ENCODE measurements at regions not wholly inside any gene's neighbourhood (a gene's known extent, or its start where the extent isn't known, plus 50 kb on each side); places are given as distances from the start of the nearest gene placed in this dataset.
"Not testable (repeated sequence)": the region's sequence is repeated elsewhere in the genome, so short reads cannot be mapped to it uniquely, and the experiment has no call there.

DNA sequence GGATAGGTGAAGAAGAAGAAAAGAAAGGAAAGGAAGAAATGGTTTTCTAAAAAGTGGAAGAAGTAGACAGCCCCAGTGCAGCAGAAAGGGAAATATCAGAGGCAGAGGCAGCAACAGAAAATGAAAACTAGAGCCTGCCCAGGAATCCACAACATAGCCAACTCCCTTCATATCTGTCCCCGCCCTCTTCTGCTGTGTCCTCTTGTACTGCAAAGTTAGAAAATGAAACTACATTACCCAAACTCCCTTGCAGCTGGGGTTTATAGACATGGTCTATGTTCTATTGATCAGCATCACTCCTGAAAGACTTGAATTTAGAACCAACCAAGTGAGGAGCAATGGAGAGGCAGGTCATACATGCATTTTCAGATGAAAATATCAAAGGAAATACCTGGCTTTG, 200.5 kb upstream of the PHACTR1 start:
- DNase-seq (ENCODE audit: low spot score), result peak; percentile 72

DNA sequence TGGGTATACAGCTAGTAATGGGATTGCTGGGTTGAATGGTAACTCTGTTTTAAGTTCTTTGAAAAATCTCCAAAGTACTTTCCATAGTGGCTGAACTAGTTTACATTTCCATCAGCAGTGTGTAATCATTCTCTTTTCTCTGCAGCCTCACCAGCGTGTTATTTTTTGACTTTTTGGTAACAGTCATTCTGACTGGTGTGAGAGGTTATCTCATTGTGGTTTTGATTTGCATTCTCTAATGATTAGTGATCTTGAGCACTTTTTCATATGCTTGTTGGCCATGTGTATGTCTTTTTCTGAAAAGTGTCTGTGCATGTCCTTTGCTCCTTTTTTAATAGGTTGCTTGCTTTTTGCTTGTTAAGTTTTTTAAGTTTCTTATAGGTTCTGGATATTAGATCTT, 194.2 kb upstream of the PHACTR1 start:
- no peak for DNase-seq (ENCODE audit: low spot score)

DNA sequence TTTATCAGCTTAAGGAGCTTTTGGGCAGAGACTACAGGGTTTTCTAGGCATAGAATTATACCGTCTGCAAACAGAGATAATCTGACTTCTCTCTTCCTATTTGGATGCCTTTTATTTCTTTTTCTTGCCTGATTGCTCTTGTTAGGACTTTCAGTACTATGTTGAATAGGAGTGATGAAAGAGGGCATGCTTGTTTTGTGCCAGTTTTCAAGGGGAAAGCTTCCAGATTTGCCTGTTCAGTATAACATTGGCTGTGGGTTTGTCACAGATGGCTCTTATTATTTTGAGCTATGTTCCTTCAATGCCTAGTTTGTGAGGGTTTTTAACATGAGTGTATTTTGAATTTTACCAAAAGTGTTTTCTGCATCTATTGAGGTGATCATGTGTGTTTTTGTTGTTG, 192.8 kb upstream of the PHACTR1 start:
- DNase-seq (ENCODE audit: low spot score), result no peak

DNA sequence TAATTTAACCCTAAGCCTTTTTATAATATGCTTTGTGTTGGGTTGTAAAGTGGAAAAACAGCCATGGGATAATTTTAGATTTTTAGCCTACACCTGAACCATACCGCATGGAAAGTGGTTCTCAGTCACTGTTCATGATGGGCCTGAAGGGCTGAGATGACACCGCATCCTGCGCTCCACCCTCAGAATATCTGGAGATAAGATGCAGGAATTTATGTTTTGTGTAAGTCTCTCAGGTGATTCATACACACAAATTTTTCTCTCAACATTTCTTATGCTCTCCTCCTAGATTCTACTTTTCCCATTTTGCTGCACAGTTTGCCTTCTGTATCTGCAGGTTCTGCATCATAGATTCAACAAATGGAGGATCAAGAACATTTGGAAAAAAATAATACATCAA, 191.3 kb upstream of the PHACTR1 start:
- no peak for DNase-seq (ENCODE audit: low spot score)

DNA sequence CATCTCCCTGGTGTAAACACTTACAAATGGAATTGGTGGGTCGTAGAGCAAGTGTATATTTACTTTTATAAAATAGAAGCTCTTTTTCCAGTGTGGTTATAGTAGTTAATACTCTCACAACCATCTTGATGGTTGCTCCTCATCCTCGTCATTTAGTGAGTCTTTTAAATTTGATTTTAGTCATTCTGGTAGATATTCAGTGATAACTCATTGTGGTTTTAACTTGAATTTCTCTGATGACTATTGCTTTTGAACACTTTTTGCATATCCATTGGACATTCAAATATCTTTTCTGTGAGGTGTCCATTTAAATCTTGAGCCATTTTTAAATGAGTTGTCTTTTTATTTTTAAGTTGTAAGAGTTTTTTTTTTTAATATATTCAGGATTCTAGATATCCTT, 189.2 kb upstream of the PHACTR1 start:
- no peak for DNase-seq (ENCODE audit: low spot score)

DNA sequence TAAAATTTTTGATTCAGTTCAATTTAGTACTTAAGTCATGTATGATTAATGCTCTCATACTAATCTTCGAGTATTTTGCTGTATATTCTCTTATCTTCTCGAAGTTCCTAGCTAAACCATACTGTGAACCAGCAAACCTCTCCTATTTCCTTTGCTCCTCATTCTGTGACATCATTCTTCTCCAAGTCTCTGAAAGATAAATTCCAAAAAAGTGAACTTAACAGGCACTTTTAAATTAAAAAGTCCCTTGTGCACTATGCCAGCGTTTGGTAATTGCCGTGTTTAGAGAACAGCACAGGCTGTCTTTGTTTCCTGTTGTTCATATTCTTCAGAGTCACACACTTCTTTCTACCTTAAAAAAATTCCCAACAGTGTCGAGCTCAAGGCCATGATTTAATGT, 188.4 kb upstream of the PHACTR1 start:
- DNase-seq (ENCODE audit: low spot score), result no peak

DNA sequence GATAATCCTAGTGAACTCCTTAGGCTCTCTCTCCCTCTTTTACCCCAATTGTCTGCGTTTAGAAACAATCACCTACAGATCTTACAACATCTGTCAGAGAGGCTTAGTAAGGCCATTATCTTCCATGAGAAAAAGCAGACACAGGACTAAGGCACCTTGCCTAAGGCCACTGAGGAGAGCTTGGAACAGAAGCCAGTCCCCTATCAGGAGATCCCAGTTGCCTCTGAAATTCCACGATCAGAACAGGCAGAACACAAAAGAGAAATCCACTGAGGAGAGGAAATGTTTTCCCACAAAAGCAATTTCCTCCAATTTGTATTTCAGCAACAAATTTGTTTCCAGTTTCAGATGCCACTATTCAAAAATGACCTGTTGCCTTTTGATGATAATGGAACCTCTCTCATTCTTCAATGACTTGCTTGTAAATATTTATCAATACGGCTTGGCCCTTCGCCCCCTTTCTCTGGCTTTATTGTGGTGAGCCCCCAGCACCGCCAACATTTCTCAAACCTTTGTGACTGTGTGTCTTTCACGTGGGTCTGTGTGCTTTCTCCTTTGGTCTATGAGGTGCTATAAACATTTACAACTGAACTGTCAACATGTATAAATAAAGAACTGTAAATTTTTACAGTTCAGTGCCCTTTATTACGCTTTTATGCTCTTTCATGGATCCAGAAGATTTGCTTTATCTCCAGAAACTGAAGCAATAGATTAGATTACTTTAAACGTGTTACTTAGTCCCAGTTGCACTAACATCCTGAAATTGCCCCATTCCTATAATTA, 187.8 kb upstream of the PHACTR1 start:
- no peak for DNase-seq (ENCODE audit: low spot score)

DNA sequence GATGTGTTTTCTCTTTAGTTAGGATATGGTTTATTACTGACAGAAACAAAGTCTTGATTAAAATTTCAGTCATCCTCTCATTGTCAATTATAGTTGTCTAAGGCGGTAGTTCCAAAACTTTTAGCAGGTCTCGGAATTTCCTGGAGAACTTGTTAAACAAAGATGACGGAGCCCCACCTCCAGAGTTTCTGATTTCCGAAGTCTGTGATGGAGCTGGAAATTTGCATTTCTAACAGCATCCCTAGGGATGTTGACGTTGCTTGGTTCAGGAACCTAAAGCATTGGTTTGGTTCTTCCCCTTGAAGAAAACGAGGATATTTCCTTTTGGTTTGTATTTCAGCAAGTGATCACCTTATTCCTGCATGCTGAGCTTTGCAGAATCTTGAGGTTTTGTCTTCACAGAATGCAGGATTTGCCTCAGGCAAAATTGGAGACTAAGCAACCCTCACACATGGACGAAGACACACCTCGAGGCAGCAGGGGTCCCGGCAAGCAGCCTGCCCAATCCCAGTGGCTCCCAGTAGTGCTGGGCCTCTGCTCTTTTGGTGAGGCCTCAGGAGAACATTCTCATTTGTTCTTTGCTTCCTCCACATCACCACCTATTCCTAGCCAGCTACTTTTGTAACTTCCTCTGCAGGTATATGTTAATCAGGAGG, 187.1 kb upstream of the PHACTR1 start:
- no peak for DNase-seq (ENCODE audit: low spot score)

DNA sequence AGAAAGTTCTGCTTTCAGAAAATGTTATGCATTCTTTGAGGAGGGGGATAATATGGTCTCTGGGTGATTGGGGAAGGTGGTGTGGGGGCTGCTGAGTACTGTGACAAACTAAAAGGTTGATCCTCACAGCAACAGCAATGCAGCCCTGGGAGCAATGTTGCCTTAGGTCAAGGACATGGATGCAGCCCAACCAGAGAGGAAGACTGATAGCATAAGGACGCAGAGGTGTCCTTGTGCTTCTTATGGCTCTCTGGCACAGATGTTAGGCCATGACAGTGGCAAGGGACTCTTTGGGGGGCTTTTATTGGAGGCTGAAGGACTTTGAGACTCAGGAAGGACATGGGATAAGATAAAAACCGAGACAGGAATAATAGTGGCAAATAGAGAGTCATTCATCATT, 186.2 kb upstream of the PHACTR1 start:
- no peak for DNase-seq (ENCODE audit: low spot score)

DNA sequence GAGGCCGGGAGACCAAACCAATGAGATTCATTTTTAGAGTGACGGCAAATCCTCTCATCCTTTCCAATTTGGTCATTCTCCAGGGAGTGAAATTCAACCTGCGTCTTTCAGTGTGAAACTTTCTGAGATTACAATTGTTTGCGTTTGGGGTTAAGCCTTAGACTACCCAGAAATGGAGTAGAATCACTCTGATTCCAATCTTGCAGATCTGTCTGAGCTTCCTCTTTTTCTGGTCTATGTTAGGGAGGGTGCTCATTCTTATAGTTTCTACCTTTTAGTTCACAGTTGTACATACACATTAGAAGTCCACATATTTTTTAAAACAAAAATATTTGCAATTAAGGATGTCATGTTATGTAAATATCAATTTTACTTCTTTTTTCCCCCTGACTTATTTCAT, 183.0 kb upstream of the PHACTR1 start:
- DNase-seq (ENCODE audit: low spot score), result no peak

DNA sequence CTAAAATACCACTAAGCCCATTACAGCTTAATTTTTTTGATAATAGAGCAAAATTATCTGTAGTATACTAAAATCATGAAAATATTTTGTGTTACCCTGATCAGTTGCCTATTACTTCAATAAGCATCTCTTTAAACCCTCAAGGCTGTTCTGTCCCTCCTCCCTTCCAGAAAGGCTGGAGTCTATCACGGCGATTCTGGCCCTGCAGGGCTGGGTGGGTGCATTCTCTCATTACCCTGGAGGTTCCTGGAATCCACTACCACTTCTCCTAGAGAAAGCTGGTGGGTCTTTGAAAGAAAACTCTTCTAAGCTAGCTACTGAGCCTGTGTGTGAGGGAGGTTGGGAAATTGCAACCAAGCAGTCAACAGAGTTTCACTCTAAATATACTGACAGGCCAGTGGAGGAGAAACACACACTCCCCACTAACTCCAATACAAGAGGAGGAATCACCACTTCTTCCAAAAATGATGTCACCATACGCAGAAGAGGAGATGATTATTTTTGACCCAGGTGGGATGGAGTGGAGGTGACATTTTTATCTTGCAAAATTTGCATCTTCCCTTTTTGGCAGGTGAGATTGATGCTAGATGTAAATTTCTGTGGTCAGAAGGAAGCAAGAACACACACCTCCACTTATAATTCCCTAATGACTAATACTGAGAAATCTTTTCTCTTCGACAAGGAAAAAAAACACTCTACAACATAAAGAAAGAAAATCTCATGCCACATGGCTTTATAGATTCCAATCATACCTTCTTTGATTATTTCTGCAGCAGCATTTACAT, 182.3 kb upstream of the PHACTR1 start:
- no peak for DNase-seq (ENCODE audit: low spot score)

DNA sequence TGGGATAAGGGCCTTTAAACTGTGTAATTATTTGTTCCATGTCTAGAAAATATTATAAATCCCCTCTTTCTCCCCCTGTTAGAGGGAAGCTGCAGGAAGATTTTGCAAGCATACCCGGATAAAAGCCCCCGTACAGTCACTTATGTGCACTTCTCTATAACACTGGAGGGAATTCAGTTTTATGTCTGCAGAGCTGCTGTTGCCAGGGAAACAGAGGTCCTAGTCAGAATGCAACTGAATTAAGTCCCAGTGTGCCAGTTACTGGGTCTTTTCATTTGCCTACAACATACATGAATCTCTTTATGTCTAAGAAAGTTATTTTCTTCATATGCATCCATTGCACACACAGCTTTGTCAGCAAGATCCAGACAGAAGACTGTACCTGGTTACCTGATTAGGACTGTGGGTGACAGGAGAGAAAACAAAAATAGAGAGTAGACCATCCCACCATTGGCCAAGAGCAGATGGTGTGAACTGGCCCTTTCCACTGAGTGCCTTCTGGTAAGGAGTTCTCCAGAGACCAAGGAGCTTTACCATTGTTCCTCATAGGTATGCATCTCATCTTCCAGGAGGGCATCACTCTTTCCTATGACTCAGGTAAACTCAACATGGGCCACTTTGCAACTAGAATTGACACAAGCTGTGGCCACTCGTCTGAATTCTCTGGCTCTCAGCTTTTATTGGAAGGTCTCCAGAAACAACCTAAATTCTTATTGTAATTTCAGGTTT, 180.8 kb upstream of the PHACTR1 start:
- no peak for DNase-seq (ENCODE audit: low spot score)

DNA sequence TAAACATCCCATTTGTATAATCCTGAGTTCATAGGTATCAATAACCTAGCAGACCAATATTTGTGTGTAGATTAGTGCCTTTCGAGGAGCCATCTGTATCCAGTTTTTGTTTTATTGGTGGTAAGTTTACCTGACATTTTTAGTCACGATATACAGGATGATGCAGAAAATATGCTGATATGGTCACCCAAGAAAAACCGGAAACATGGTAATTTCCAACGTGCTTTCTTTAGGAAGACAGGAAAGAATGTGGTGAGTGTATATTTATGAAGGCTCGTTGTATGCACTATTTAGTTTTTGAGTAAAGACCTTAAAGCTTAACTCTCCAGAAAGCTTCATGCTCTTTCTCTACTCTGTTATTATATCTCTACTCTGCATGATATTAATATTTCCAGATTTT, 180.2 kb upstream of the PHACTR1 start:
- DNase-seq (ENCODE audit: low spot score), result no peak

DNA sequence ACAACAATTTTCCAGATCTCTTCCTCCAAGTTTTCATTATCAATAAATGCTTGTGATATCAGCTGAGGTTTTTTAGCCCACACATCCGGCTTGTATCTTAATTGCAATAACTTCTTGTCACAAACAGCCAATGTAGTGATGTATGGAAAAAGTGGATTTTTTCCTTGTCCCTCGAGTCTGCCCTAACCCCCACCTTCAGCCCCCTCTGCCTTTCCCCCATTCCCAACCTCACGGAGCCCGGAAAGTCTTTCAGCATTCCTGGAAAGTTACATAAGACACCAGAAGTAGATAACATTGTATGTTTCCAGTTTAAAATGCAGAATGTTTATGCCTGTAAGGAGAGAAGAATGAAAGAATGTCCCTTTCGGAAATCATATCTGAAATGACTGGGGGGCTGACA, 179.2 kb upstream of the PHACTR1 start:
- no peak for DNase-seq (ENCODE audit: low spot score)

DNA sequence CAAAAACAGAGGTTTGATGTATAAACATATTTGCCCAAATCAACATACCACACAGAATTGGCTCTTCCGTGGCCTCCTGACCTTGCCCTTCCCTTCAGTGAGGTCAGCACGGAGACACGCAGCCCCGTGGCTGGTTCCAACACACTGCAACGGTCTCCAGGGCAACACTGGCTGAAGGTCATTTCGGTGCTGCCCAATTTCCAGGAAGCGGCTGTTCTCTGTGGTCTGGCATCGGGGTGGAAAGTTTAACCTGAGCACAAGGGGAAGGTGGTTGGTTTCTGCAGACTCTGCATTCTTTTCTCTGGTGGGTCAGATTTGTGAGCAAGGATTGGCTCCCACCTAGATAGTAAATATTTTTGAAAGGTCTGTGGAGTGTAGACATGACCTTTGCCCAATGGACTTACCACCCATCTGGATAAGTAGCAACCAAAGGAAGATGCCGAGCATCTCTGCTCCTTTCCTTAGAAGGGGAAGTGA, 177.6 kb upstream of the PHACTR1 start:
- peak; percentile 18 for DNase-seq (ENCODE audit: low spot score)

DNA sequence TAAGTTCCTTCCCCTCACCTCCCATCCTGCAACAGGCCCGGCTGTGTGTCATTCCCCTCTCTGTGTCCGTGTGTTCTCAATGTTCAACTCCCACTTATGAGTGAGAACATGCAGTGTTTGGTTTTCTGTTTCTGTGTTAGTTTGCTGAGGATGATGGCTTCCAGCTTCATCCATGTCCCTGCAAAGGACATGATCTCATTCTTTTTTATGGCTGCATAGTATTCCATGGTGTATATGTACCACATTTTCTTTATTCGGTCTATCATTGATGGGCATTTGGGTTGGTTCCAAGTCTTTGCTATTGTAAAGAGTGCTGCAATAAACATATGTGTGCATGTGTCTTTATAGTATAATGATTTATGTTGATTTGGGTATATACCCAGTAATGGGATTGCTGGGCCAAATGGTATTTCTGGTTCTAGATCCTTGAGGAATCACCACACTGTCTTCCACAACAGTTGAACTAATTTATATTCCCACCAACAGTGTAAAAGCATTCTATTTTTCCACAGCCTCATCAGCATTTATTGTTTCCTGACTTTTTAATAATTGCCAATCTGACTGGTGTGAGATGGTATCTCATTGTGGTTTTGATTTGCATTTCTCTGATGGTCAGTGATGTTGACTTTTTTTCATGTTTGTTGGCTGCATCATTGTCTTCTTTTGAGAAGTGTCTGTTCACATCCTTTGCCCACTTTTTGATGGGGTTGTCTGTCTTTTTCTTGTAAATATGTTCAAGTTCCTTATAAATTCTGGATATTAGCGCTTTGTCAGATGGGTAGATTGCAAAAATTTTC, 174.1 kb upstream of the PHACTR1 start:
- not testable (repeated sequence) for DNase-seq (ENCODE audit: low spot score)

DNA sequence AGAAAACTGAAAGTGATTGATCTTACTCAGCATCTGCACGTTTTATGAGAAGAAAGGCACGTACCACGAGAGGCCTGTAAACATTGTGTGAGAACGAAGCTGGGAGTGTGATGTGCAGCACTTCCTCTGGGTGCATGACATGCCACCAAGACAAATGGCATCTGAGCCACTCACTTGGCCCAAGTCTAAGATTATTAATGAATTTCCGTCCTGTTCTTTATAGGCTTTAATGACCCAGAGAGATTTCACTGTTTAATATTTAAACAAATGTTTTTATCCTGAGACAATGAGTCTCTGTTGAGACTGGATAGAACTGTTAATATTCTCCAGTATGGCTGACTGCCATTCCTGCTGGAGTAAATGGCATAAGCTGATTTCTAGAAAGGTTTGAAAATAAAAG, 172.6 kb upstream of the PHACTR1 start:
- no peak for DNase-seq (ENCODE audit: low spot score)

DNA sequence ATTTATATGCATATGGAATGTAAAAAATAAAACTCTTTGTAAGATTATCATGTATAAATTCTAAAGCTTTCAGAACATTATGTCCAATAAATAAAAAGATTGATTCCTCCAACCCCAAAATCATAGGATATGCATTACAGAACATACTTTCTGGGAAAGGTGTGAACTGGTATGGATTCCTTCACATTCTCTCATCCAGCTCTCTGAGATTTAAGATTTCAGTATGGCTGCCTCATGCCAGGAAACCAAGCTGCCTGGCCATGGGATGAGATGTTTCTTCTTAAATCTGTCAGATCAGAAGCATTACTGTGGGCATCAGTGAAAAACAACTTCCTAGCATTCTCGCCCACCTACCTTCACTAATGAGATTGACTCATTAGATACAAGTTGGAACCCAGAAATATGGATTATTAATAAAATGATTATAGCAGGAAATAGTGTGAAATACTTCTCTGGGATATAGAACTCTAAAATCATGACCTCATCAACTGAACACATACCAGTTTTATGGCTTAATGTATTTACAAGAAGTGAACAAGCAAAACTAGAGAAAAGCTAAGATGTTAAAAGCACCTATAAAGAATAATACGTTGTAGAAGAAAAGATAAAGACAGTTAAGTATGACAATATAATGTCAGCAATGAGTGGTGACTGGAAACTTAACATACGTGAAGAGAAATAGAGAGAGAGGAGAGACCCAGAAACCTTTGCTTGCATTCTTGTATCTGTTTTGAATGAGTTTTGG, 171.6 kb upstream of the PHACTR1 start:
- no peak for DNase-seq (ENCODE audit: low spot score)

DNA sequence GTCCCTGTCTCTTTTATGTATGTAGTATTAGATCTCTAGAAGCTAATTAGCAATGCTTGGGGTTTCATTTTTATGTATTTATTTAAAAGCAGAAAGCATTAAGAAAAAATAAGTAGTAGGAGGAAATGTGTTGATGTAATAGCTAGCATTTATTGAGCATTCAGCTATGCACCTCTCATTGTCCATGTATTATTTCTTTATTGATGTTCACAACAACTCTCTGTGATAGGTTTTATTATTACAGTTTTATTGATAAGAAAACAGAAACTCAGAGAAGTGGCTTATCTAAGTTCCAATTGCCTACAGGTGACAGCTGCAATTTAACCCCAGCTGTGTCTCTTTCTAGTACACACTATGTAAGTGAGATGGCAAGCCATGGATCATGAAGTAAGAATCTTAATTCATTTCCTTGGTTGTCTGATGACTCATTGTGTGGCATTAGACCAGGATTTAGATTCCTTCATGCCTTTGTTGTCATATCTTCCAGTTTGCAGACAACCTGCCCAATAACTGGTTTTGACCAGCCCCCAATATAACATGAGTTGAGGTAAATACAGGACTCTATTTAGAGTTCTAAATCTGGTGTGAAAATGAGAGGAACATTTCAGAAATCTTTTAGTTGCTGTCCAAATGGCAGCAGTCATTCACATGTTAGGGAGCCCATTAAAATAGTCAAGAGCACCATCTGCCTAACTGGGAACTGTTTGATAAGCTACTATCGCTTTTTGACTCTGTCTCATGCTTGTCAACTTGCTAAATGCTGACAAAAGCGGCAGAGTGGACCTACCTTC, 170.8 kb upstream of the PHACTR1 start:
- peak; percentile 59 for DNase-seq (ENCODE audit: low spot score)
